GM23338 (cell line): ENCODE measurements at regions not wholly inside any gene's neighbourhood (a gene's known extent, or its start where the extent isn't known, plus 50 kb on each side); places are given as distances from the start of the nearest gene placed in this dataset.

ENCODE experiments used
- CTCF ChIP-seq, 2 experiments: fragments of 200-600 bp in 1 of 2; sonication (generic) in 1 of 2; conservative IDR thresholded peaks; 2 replicates each; pipeline versions ENCODE4 v1.5.1 to v1.6.1; 2016 to 2017; ENCODE audit warnings: antibody characterized with exemption in 2 of 2, low read depth in 2 of 2, mild to moderate bottlenecking in 2 of 2, moderate library complexity in 1 of 2
- EZH2 ChIP-seq: fragments of 200-600 bp; sonication (generic); IDR thresholded peaks from one replicate; pipeline ENCODE4 v1.8.0; 2017; ENCODE audit warnings: antibody characterized with exemption, mild to moderate bottlenecking, low read depth; ENCODE audit not compliant: unreplicated experiment
- POLR2AphosphoS5 ChIP-seq: IDR thresholded peaks from 2 replicates; pipeline ENCODE4 v1.6.1; 2016; ENCODE audit warnings: antibody characterized with exemption, low read depth

- no peak for TF ChIP-seq POLR2AphosphoS5
- no peak for TF ChIP-seq CTCF (conservative IDR thresholded peaks at IDR 0.05; ENCODE audit: low read depth in 2 of 2)
- no peak for TF ChIP-seq EZH2
These were observed 51.1 kb upstream of the ADRB1 start for GRCh38 chr10:113992471-113993011.
